GM23338 (cell line): ENCODE measurements at regions not wholly inside any gene's neighbourhood (a gene's known extent, or its start where the extent isn't known, plus 50 kb on each side); places are given as distances from the start of the nearest gene placed in this dataset.

Experiments used
- ATAC-seq: fragments of 200-7000 bp; cut with Tn5 transposase; 3 replicates; pipeline ENCODE4 v1.9.1; 2020
- DNase-seq: peaks from one replicate; pipeline ENCODE4 v3.0.0-alpha.2; 2015; ENCODE audit warnings: low spot score
- H2AFZ ChIP-seq: fragments of 200-600 bp; sonication (generic); 2 replicates; pipeline ENCODE4 v1.8.0; 2016; ENCODE audit warnings: antibody characterized with exemption, mild to moderate bottlenecking, moderate library complexity
- H3F3A ChIP-seq: fragments of 200-600 bp; sonication (generic); replicated peaks from 2 replicates; pipeline ENCODE4 v1.8.0; 2017; ENCODE audit warnings: antibody characterized with exemption, mixed run types, low read depth
- H3K27ac ChIP-seq: fragments of 200-600 bp; sonication (generic); 2 replicates; pipeline ENCODE4 v1.6.1; 2016; ENCODE audit warnings: low read depth
- H3K27me3 ChIP-seq: fragments of 200-600 bp; sonication (generic); 2 replicates; pipeline ENCODE4 v1.8.0; 2016; ENCODE audit warnings: mild to moderate bottlenecking, mixed run types, moderate library complexity; ENCODE audit not compliant: insufficient read depth
- H3K36me3 ChIP-seq: fragments of 200-600 bp; sonication (generic); 2 replicates; pipeline ENCODE4 v1.8.0; 2016; ENCODE audit warnings: mild to moderate bottlenecking; ENCODE audit not compliant: insufficient read depth
- H3K4me1 ChIP-seq: fragments of 200-600 bp; sonication (generic); 2 replicates; pipeline ENCODE4 v1.8.0; 2016; ENCODE audit warnings: mild to moderate bottlenecking, moderate library complexity; ENCODE audit not compliant: insufficient read depth
- H3K4me2 ChIP-seq: fragments of 200-600 bp; sonication (generic); 2 replicates; pipeline ENCODE4 v1.7.1; 2017; ENCODE audit warnings: mixed run types
- H3K4me3 ChIP-seq: fragments of 200-600 bp; sonication (generic); 2 replicates; pipeline ENCODE4 v1.6.1; 2016; ENCODE audit warnings: mixed run types
- H3K79me2 ChIP-seq: fragments of 200-600 bp; sonication (generic); replicated peaks from 2 replicates; pipeline ENCODE4 v1.8.0; 2017; ENCODE audit warnings: mild to moderate bottlenecking; ENCODE audit not compliant: insufficient read depth
- H3K9me2 ChIP-seq: fragments of 200-600 bp; sonication (generic); 2 replicates; pipeline ENCODE4 v1.8.0; 2017; ENCODE audit not compliant: insufficient read depth
- H4K20me1 ChIP-seq: fragments of 200-600 bp; sonication (generic); replicated peaks from 2 replicates; pipeline ENCODE4 v1.8.0; 2017; ENCODE audit warnings: mild to moderate bottlenecking; ENCODE audit not compliant: insufficient read depth
- H3K27ac Mint-ChIP-seq: 2 replicates; pipeline ENCODE4 v1.8.0; 2020; ENCODE audit warnings: inconsistent platforms, mild to moderate bottlenecking, moderate library complexity, mixed read lengths
- H3K27me3 Mint-ChIP-seq: 3 replicates; pipeline ENCODE4 v1.8.0; 2022; ENCODE audit warnings: low read depth, mild to moderate bottlenecking, moderate library complexity, mixed read lengths, inconsistent platforms; ENCODE audit not compliant: insufficient read depth, poor library complexity
- H3K36me3 Mint-ChIP-seq: 3 replicates; pipeline ENCODE4 v1.8.0; 2021; ENCODE audit warnings: low read depth, mild to moderate bottlenecking, inconsistent platforms, moderate library complexity, mixed read lengths
- H3K4me1 Mint-ChIP-seq: 3 replicates; pipeline ENCODE4 v1.8.0; 2020; ENCODE audit warnings: mild to moderate bottlenecking, inconsistent platforms, mixed read lengths
- H3K4me3 Mint-ChIP-seq: 3 replicates; pipeline ENCODE4 v1.8.0; 2021; ENCODE audit warnings: moderate library complexity, mild to moderate bottlenecking, inconsistent platforms, mixed read lengths
- H3K9me3 Mint-ChIP-seq: 3 replicates; pipeline ENCODE4 v1.8.0; 2020; ENCODE audit warnings: moderate library complexity, mild to moderate bottlenecking, inconsistent platforms, mixed read lengths
- EZH2 ChIP-seq: fragments of 200-600 bp; sonication (generic); IDR thresholded peaks from one replicate; pipeline ENCODE4 v1.8.0; 2017; ENCODE audit warnings: antibody characterized with exemption, mild to moderate bottlenecking, low read depth; ENCODE audit not compliant: unreplicated experiment
- EZH2phosphoT487 ChIP-seq: fragments of 200-600 bp; sonication (generic); IDR thresholded peaks from one replicate; pipeline ENCODE4 v1.8.1; 2018; ENCODE audit warnings: antibody characterized with exemption; ENCODE audit not compliant: unreplicated experiment
- JUNB ChIP-seq: IDR thresholded peaks from one replicate; pipeline ENCODE4 v1.6.1; 2016; ENCODE audit warnings: antibody characterized with exemption; ENCODE audit not compliant: unreplicated experiment
- POLR2AphosphoS5 ChIP-seq: IDR thresholded peaks from 2 replicates; pipeline ENCODE4 v1.6.1; 2016; ENCODE audit warnings: antibody characterized with exemption, low read depth
- STAT1 ChIP-seq: IDR thresholded peaks from one replicate; pipeline ENCODE4 v1.6.1; 2016; ENCODE audit warnings: antibody characterized with exemption; ENCODE audit not compliant: unreplicated experiment
- ZNF114 ChIP-seq: fragments of 250-450 bp; sonication (Bioruptor Pico); IDR thresholded peaks from 2 replicates; pipeline ENCODE4 v1.5.0; 2020; ENCODE audit warnings: mild to moderate bottlenecking, moderate library complexity
- ZNF331 ChIP-seq: fragments of 250-450 bp; sonication (Bioruptor Pico); IDR thresholded peaks from 2 replicates; pipeline ENCODE4 v1.5.0; 2020; ENCODE audit warnings: low read depth, mild to moderate bottlenecking, moderate library complexity
- TF ChIP-seq, protein P1 (sequence below), 2 experiments: fragments of 200-600 bp in 1 of 2; sonication (generic) in 1 of 2; conservative IDR thresholded peaks; 2 replicates each; pipeline versions ENCODE4 v1.5.1 to v1.6.1; 2016 to 2017; ENCODE audit warnings: antibody characterized with exemption in 2 of 2, low read depth in 2 of 2, mild to moderate bottlenecking in 2 of 2, moderate library complexity in 1 of 2
- TF ChIP-seq, protein P2 (sequence below): IDR thresholded peaks from one replicate; pipeline ENCODE4 v1.6.1; 2018; ENCODE audit warnings: antibody characterized with exemption; ENCODE audit not compliant: unreplicated experiment
- TF ChIP-seq, protein P3 (sequence below): fragments of 250-450 bp; sonication (Bioruptor Pico); IDR thresholded peaks from 2 replicates; pipeline ENCODE4 v1.5.0; 2020; ENCODE audit warnings: mild to moderate bottlenecking, moderate library complexity

DNA sequence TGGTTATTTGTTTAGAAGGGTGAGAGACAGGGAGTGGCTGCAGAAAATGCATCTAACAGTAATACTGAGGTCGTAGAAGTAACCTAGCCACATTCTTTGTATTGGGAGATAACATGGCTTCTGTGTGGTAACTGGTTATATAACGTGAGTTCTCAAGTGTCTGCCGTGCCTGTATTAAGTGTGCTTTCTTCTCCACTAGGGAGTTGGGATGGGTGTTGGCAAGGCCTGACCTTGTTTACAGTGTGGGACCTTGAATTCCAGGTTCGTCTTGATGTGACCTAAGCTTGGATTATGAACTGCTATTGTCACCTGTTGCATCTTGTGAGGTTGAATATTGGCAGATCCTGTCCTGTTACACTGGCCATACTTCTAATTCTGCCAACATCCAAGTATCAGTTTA is 145.3 kb upstream of the NAMPT start:
- H3K27me3 ChIP-seq: no peaks in the 10 kb centered on the region
- Mint-ChIP-seq H3K4me3 (no peak overlapping the region), H3K27me3 (peaks cover 5% of the 10 kb centered on the region), H3K4me1 (no peaks in the 10 kb centered on the region), H3K27ac (no peak overlapping the region), H3K9me3 (no peaks in the 10 kb centered on the region), H3K36me3 (no peaks in the 10 kb centered on the region)
- H3K36me3 ChIP-seq: no peaks in the 10 kb centered on the region
- no peaks in the 10 kb centered on the region for H3F3A ChIP-seq
- no peak overlapping the region for H3K4me2 ChIP-seq
- no peak overlapping the region for H2AFZ ChIP-seq
- ATAC-seq (no peak), DNase-seq (no peak)
- H3K27ac ChIP-seq: no peak overlapping the region
- no peaks in the 10 kb centered on the region for H3K9me2 ChIP-seq
- H3K4me3 ChIP-seq: no peak overlapping the region
- H3K79me2 ChIP-seq: no peaks in the 10 kb centered on the region
- TF ChIP-seq, protein P1, sequence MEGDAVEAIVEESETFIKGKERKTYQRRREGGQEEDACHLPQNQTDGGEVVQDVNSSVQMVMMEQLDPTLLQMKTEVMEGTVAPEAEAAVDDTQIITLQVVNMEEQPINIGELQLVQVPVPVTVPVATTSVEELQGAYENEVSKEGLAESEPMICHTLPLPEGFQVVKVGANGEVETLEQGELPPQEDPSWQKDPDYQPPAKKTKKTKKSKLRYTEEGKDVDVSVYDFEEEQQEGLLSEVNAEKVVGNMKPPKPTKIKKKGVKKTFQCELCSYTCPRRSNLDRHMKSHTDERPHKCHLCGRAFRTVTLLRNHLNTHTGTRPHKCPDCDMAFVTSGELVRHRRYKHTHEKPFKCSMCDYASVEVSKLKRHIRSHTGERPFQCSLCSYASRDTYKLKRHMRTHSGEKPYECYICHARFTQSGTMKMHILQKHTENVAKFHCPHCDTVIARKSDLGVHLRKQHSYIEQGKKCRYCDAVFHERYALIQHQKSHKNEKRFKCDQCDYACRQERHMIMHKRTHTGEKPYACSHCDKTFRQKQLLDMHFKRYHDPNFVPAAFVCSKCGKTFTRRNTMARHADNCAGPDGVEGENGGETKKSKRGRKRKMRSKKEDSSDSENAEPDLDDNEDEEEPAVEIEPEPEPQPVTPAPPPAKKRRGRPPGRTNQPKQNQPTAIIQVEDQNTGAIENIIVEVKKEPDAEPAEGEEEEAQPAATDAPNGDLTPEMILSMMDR (conservative IDR thresholded peaks at IDR 0.05; ENCODE audit: low read depth in 2 of 2): no peak
- TF ChIP-seq, protein P2, sequence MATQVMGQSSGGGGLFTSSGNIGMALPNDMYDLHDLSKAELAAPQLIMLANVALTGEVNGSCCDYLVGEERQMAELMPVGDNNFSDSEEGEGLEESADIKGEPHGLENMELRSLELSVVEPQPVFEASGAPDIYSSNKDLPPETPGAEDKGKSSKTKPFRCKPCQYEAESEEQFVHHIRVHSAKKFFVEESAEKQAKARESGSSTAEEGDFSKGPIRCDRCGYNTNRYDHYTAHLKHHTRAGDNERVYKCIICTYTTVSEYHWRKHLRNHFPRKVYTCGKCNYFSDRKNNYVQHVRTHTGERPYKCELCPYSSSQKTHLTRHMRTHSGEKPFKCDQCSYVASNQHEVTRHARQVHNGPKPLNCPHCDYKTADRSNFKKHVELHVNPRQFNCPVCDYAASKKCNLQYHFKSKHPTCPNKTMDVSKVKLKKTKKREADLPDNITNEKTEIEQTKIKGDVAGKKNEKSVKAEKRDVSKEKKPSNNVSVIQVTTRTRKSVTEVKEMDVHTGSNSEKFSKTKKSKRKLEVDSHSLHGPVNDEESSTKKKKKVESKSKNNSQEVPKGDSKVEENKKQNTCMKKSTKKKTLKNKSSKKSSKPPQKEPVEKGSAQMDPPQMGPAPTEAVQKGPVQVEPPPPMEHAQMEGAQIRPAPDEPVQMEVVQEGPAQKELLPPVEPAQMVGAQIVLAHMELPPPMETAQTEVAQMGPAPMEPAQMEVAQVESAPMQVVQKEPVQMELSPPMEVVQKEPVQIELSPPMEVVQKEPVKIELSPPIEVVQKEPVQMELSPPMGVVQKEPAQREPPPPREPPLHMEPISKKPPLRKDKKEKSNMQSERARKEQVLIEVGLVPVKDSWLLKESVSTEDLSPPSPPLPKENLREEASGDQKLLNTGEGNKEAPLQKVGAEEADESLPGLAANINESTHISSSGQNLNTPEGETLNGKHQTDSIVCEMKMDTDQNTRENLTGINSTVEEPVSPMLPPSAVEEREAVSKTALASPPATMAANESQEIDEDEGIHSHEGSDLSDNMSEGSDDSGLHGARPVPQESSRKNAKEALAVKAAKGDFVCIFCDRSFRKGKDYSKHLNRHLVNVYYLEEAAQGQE: no peak
- TF ChIP-seq EZH2phosphoT487: no peak
- no peak for TF ChIP-seq JUNB
- TF ChIP-seq STAT1: no peak
- no peak for TF ChIP-seq EZH2
- TF ChIP-seq ZNF114 (CRISPR knock-in tag): no peak
- TF ChIP-seq, protein P3, sequence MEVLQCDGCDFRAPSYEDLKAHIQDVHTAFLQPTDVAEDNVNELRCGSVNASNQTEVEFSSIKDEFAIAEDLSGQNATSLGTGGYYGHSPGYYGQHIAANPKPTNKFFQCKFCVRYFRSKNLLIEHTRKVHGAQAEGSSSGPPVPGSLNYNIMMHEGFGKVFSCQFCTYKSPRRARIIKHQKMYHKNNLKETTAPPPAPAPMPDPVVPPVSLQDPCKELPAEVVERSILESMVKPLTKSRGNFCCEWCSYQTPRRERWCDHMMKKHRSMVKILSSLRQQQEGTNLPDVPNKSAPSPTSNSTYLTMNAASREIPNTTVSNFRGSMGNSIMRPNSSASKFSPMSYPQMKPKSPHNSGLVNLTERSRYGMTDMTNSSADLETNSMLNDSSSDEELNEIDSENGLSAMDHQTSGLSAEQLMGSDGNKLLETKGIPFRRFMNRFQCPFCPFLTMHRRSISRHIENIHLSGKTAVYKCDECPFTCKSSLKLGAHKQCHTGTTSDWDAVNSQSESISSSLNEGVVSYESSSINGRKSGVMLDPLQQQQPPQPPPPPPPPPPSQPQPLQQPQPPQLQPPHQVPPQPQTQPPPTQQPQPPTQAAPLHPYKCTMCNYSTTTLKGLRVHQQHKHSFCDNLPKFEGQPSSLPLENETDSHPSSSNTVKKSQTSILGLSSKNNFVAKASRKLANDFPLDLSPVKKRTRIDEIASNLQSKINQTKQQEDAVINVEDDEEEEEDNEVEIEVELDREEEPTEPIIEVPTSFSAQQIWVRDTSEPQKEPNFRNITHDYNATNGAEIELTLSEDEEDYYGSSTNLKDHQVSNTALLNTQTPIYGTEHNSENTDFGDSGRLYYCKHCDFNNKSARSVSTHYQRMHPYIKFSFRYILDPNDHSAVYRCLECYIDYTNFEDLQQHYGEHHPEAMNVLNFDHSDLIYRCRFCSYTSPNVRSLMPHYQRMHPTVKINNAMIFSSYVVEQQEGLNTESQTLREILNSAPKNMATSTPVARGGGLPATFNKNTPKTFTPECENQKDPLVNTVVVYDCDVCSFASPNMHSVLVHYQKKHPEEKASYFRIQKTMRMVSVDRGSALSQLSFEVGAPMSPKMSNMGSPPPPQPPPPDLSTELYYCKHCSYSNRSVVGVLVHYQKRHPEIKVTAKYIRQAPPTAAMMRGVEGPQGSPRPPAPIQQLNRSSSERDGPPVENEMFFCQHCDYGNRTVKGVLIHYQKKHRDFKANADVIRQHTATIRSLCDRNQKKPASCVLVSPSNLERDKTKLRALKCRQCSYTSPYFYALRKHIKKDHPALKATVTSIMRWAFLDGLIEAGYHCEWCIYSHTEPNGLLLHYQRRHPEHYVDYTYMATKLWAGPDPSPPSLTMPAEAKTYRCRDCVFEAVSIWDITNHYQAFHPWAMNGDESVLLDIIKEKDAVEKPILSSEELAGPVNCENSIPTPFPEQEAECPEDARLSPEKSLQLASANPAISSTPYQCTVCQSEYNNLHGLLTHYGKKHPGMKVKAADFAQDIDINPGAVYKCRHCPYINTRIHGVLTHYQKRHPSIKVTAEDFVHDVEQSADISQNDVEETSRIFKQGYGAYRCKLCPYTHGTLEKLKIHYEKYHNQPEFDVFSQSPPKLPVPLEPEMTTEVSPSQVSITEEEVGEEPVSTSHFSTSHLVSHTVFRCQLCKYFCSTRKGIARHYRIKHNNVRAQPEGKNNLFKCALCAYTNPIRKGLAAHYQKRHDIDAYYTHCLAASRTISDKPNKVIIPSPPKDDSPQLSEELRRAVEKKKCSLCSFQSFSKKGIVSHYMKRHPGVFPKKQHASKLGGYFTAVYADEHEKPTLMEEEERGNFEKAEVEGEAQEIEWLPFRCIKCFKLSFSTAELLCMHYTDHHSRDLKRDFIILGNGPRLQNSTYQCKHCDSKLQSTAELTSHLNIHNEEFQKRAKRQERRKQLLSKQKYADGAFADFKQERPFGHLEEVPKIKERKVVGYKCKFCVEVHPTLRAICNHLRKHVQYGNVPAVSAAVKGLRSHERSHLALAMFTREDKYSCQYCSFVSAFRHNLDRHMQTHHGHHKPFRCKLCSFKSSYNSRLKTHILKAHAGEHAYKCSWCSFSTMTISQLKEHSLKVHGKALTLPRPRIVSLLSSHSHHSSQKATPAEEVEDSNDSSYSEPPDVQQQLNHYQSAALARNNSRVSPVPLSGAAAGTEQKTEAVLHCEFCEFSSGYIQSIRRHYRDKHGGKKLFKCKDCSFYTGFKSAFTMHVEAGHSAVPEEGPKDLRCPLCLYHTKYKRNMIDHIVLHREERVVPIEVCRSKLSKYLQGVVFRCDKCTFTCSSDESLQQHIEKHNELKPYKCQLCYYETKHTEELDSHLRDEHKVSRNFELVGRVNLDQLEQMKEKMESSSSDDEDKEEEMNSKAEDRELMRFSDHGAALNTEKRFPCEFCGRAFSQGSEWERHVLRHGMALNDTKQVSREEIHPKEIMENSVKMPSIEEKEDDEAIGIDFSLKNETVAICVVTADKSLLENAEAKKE (CRISPR knock-in tag): no peak
- TF ChIP-seq POLR2AphosphoS5: no peak
- no peak for TF ChIP-seq ZNF331
- no peaks in the 10 kb centered on the region for H3K4me1 ChIP-seq
- H4K20me1 ChIP-seq: no peaks in the 10 kb centered on the region
